Progenitor cell of endocrine pancreas (in vitro differentiated cells): ENCODE measurements at regions not wholly inside any gene's neighbourhood (a gene's known extent, or its start where the extent isn't known, plus 50 kb on each side); places are given as distances from the start of the nearest gene placed in this dataset.

Experiments used
- DNase-seq: peaks from one replicate; pipeline ENCODE4 v3.0.0; 2021; ENCODE audit warnings: low spot score; ENCODE audit not compliant: unreplicated experiment
- H3K27ac Mint-ChIP-seq: 2 replicates; pipeline ENCODE4 v1.8.0; 2021; ENCODE audit warnings: mild to moderate bottlenecking, moderate library complexity, mixed read lengths
- H3K27me3 Mint-ChIP-seq: 2 replicates; pipeline ENCODE4 v1.8.0; 2021; ENCODE audit warnings: mixed read lengths
- H3K36me3 Mint-ChIP-seq: 2 replicates; pipeline ENCODE4 v1.8.0; 2022; ENCODE audit warnings: mixed read lengths; ENCODE audit not compliant: insufficient read depth
- H3K4me1 Mint-ChIP-seq: 2 replicates; pipeline ENCODE4 v1.8.0; 2021; ENCODE audit warnings: low read depth, mixed read lengths
- H3K4me3 Mint-ChIP-seq: 2 replicates; pipeline ENCODE4 v1.8.0; 2021; ENCODE audit warnings: low read depth, mild to moderate bottlenecking, moderate library complexity, mixed read lengths
- H3K9me3 Mint-ChIP-seq: 2 replicates; pipeline ENCODE4 v1.8.0; 2021; ENCODE audit warnings: low read depth, mixed read lengths
- TF ChIP-seq, protein P1 (sequence below): fragments of 200-600 bp; sonication (generic); IDR thresholded peaks from one replicate; pipeline ENCODE4 v1.5.0; 2021; ENCODE audit warnings: antibody characterized with exemption, mild to moderate bottlenecking; ENCODE audit not compliant: unreplicated experiment

DNA sequence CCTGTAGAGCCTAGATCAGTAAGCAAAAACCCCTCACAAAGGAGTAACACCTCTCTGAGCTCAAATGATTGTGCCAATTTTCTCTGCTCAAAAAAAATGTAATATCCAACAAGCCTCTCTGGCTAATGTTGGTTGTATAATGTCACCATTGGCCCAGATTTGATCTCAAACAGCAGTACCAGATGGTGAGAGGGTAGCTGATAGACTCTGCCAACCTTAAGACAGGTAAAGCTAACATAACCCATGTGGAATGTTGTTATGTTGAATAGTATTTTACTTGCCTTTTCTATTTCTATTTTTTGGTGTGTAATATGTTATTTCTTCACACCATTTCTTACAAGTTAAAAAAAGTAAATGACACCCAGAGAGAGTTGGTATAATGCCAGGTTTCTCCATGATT, 166.7 kb upstream of the GUCY1A2 start:
- H3K27ac Mint-ChIP-seq, result no peak overlapping the region
- no peak overlapping the region for H3K4me3 Mint-ChIP-seq
- no peaks in the 10 kb centered on the region for H3K27me3 Mint-ChIP-seq
- H3K9me3 Mint-ChIP-seq, result no peaks in the 10 kb centered on the region
- DNase-seq, result no peak
- no peaks in the 10 kb centered on the region for H3K36me3 Mint-ChIP-seq
- TF ChIP-seq, protein P1, sequence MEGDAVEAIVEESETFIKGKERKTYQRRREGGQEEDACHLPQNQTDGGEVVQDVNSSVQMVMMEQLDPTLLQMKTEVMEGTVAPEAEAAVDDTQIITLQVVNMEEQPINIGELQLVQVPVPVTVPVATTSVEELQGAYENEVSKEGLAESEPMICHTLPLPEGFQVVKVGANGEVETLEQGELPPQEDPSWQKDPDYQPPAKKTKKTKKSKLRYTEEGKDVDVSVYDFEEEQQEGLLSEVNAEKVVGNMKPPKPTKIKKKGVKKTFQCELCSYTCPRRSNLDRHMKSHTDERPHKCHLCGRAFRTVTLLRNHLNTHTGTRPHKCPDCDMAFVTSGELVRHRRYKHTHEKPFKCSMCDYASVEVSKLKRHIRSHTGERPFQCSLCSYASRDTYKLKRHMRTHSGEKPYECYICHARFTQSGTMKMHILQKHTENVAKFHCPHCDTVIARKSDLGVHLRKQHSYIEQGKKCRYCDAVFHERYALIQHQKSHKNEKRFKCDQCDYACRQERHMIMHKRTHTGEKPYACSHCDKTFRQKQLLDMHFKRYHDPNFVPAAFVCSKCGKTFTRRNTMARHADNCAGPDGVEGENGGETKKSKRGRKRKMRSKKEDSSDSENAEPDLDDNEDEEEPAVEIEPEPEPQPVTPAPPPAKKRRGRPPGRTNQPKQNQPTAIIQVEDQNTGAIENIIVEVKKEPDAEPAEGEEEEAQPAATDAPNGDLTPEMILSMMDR, result no peak
- no peaks in the 10 kb centered on the region for H3K4me1 Mint-ChIP-seq

DNA sequence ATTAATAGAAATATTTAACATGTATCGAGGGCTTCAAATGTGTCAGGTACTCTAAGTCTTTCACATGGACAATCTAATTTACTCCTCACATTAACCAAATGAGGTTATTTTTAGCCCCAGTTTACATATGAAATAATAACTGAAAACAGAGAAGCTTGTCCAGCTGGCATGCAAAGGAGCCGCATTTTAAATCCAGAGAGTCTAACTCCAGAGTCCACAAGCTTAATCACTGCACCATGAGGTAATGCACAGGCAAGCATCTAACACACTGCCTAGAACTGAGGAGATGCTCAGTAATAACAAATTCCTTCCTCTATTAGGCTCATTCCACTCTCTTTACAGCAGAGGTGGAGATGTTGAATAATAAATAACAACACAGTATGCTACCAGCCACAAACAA, 165.7 kb upstream of the GUCY1A2 start:
- TF ChIP-seq, protein P1, result no peak
- no peaks in the 10 kb centered on the region for H3K4me1 Mint-ChIP-seq
- no peak for DNase-seq
- H3K36me3 Mint-ChIP-seq, result no peaks in the 10 kb centered on the region
- H3K27me3 Mint-ChIP-seq, result no peaks in the 10 kb centered on the region
- H3K27ac Mint-ChIP-seq, result no peak overlapping the region
- no peak overlapping the region for H3K4me3 Mint-ChIP-seq
- H3K9me3 Mint-ChIP-seq, result no peaks in the 10 kb centered on the region

DNA sequence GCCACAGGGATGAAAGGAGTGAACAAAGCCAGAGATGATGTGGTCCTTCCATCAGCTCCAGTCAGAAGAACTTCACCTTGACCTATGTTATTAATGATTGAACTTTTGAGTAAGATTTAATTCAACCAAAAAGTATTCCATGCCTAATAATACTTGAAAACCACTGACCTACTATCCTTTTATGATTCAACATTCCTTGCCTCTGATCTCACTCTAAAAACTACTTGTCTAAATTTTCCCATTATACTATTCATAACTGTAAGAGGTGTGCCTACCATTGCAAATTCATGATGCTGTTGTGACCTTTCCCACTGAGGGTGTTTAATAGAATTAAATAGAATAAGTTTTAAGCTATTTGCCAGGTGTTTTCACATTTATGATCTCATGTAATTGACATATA, 164.7 kb upstream of the GUCY1A2 start:
- no peaks in the 10 kb centered on the region for H3K4me1 Mint-ChIP-seq
- no peak overlapping the region for H3K4me3 Mint-ChIP-seq
- no peaks in the 10 kb centered on the region for H3K27me3 Mint-ChIP-seq
- H3K36me3 Mint-ChIP-seq, result no peaks in the 10 kb centered on the region
- H3K9me3 Mint-ChIP-seq, result peaks cover under 1% of the 10 kb centered on the region
- H3K27ac Mint-ChIP-seq, result no peak overlapping the region
- TF ChIP-seq, protein P1, result no peak
- DNase-seq, result no peak

DNA sequence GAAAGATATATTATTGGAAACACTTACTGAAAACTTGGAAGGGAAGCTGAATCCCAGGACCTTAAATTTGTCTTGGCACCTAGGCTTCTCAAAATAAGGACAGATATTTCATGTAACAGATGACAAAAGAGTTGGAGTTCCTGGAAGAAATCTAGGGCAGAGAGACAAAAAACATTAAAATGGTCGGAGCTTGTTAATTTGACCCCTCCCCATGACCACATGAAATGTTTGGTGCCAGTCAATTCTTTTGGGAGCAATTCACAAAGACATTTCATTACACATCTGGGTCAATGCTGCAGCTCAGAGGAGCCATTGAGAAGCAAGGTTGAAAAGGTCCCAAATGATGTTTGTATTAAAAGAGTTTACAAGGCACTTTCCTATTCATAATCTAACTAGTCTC, 162.0 kb upstream of the GUCY1A2 start:
- Mint-ChIP-seq H3K36me3 (peaks cover 1% of the 10 kb centered on the region), H3K4me1 (no peaks in the 10 kb centered on the region), H3K9me3 (peaks cover 3% of the 10 kb centered on the region), H3K27ac (no peak overlapping the region), H3K4me3 (no peak overlapping the region), H3K27me3 (no peaks in the 10 kb centered on the region)
- DNase-seq, result no peak
- TF ChIP-seq, protein P1, result no peak

DNA sequence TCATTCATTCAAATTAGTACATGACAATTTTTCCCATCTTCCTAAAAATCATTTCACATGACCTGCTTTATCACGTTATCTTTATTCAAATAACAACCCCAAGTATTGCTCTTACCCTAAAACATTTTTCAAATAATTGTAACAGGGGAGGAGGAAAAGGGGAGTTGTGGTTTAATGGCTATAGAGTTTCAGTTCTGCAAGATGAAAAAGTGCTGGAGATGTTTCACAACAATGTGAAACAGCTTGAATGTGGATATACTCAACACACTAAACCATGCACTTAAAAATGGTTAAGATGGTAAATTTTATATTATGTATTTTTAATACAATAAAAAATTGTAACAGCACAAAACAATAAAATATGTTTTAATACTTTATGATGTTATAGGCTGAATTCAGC, 161.6 kb upstream of the GUCY1A2 start:
- DNase-seq, result no peak
- no peak overlapping the region for H3K4me3 Mint-ChIP-seq
- H3K9me3 Mint-ChIP-seq, result peaks cover 3% of the 10 kb centered on the region
- no peaks in the 10 kb centered on the region for H3K4me1 Mint-ChIP-seq
- TF ChIP-seq, protein P1, result no peak
- H3K36me3 Mint-ChIP-seq, result peaks cover 1% of the 10 kb centered on the region
- no peaks in the 10 kb centered on the region for H3K27me3 Mint-ChIP-seq
- no peak overlapping the region for H3K27ac Mint-ChIP-seq
